SJSA1 (cell line): ENCODE measurements at regions not wholly inside any gene's neighbourhood (a gene's known extent, or its start where the extent isn't known, plus 50 kb on each side); places are given as distances from the start of the nearest gene placed in this dataset.

Experiments
- DNase-seq, 2 experiments: peaks; one replicate each; pipeline ENCODE4 v3.0.0-alpha.2; 2015 to 2020; ENCODE audit warnings: low spot score in 2 of 2, low read depth in 1 of 2
- H3K27ac ChIP-seq: fragments of 250-450 bp; sonication (Bioruptor Pico); 2 replicates; pipeline ENCODE4 v1.5.1; 2020; ENCODE audit warnings: mild to moderate bottlenecking, moderate library complexity
- H3K27me3 ChIP-seq: fragments of 250-450 bp; sonication (Bioruptor Pico); replicated peaks from 2 replicates; pipeline ENCODE4 v1.5.1; 2020; ENCODE audit warnings: mild to moderate bottlenecking, moderate library complexity
- H3K36me3 ChIP-seq: fragments of 250-450 bp; sonication (Bioruptor Pico); 2 replicates; pipeline ENCODE4 v1.5.1; 2020; ENCODE audit warnings: mild to moderate bottlenecking
- H3K4me1 ChIP-seq: fragments of 250-450 bp; sonication (Bioruptor Pico); replicated peaks from 2 replicates; pipeline ENCODE4 v1.6.1; 2021; ENCODE audit warnings: mild to moderate bottlenecking
- H3K4me3 ChIP-seq: fragments of 250-450 bp; sonication (Bioruptor Pico); 2 replicates; pipeline ENCODE4 v1.5.1; 2020; ENCODE audit warnings: mild to moderate bottlenecking
- H3K9me3 ChIP-seq: fragments of 250-450 bp; sonication (Bioruptor Pico); replicated peaks from 2 replicates; pipeline ENCODE4 v1.5.1; 2020; ENCODE audit warnings: mild to moderate bottlenecking

DNA sequence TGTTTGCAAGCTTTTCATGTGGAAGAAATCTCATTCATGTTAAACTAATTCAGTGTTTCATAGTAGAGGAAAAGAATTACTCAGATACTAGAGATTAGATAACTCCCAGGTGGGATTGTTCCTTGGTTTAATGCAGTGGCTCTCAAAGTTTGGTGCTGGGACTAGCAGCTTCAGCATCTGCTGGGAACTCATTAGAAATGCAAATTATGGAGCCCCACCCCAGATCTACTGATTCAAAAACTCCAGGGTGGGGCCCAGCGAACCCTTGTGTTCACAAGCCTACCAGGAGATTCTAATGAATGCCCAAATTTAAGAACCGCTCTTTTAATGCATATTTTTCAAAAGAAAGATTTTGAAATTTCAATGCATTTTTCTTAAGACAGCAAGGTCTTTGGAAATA lies 253.4 kb upstream of the CNTNAP4 start:
- no peak overlapping the region for H3K4me3 ChIP-seq
- no peaks in the 10 kb centered on the region; the same call in 1 of the 2 replicates for H3K9me3 ChIP-seq
- H3K4me1 ChIP-seq: no peaks in the 10 kb centered on the region
- no peaks in the 10 kb centered on the region for H3K27me3 ChIP-seq
- no peak for DNase-seq
- H3K36me3 ChIP-seq: no peaks in the 10 kb centered on the region
- no peak overlapping the region for H3K27ac ChIP-seq

DNA sequence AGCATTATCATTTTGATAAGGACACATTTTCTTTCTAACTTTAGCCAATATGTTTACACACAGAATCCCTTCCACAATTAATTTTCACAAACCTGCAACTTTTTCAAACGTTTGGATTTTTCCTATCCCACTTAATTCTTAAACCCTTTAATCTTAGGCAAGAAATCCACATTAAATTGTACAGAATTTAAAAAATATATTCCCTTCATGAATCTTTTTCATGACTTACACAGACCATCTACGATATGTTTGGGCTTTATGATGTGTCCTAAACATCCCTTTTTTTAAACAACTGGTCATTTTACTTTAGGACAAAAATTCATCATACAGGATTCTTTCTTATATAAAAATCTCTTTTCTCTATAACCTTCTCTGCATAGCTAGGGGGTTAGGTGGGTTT lies 241.5 kb upstream of the CNTNAP4 start:
- H3K27ac ChIP-seq: no peak overlapping the region
- H3K36me3 ChIP-seq: no peaks in the 10 kb centered on the region
- H3K9me3 ChIP-seq: no peaks in the 10 kb centered on the region
- H3K4me3 ChIP-seq: no peak overlapping the region
- H3K27me3 ChIP-seq: no peaks in the 10 kb centered on the region
- H3K4me1 ChIP-seq: no peaks in the 10 kb centered on the region
- DNase-seq: no peak

DNA sequence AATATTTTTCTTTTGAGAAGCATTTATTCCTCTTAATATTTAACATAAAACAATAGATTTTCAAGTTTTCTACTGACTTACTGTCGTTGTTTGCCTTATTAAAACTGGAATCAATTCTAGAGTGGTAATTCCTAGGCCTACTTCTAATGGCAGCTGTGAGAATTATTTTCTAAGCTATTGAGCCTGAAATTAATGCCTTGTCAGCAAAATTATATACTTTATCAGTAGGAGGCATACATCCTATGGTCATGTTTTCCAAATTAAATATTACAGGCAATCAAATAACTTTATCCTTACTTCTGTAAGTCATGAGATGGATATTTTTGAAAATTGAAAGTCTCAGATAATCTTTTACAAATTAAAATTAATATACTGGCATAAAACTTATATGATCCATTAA lies 239.1 kb upstream of the CNTNAP4 start:
- no peaks in the 10 kb centered on the region for H3K27me3 ChIP-seq
- H3K36me3 ChIP-seq: no peaks in the 10 kb centered on the region
- no peak overlapping the region for H3K27ac ChIP-seq
- DNase-seq: no peak
- no peaks in the 10 kb centered on the region for H3K4me1 ChIP-seq
- no peak overlapping the region for H3K4me3 ChIP-seq
- H3K9me3 ChIP-seq: no peaks in the 10 kb centered on the region

DNA sequence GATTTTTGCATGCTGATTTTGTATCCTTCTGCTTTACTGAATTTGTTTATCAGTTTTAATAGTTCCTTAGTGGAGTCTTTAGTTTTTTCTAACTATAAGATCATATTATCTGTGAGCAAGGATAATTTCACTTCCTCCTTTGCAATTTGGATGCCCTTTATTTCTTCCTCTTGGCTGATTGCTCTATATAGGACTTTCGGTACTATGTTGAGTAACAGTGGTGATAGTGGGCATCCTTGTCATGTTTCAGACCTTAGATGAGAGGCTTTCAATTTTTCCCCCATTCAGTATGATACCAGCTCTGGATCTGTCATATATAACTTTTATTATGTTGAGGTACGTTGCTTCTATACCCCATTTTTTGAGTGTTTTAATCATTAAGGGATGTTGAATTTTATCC lies 224.5 kb upstream of the CNTNAP4 start:
- H3K4me1 ChIP-seq: no peaks in the 10 kb centered on the region
- DNase-seq: no peak
- H3K36me3 ChIP-seq: no peaks in the 10 kb centered on the region
- H3K9me3 ChIP-seq: no peaks in the 10 kb centered on the region
- no peaks in the 10 kb centered on the region for H3K27me3 ChIP-seq
- no peak overlapping the region for H3K27ac ChIP-seq
- no peak overlapping the region for H3K4me3 ChIP-seq

DNA sequence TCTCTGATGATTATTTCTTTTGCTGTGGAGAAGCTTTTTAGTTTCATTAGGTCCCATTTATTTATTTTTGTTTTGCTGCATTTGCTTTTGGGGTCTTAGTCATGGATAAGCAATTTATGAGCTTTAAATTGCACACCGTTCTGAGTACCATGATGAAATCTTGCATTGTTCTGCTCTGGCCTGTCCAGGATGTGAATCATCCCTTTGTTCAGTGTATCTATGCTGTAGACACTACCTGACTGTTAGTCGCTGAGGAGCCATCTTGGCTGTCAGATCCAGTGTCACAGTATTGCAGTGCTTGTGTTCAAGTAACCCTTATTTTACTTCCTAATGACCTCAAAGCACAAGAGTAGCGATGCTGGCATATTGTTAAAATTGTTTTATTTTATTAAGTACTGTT lies 218.0 kb upstream of the CNTNAP4 start:
- no peak for DNase-seq
- H3K36me3 ChIP-seq: no peaks in the 10 kb centered on the region
- no peak overlapping the region for H3K4me3 ChIP-seq
- H3K4me1 ChIP-seq: no peaks in the 10 kb centered on the region
- H3K27ac ChIP-seq: no peak overlapping the region
- no peaks in the 10 kb centered on the region for H3K9me3 ChIP-seq
- no peaks in the 10 kb centered on the region for H3K27me3 ChIP-seq

DNA sequence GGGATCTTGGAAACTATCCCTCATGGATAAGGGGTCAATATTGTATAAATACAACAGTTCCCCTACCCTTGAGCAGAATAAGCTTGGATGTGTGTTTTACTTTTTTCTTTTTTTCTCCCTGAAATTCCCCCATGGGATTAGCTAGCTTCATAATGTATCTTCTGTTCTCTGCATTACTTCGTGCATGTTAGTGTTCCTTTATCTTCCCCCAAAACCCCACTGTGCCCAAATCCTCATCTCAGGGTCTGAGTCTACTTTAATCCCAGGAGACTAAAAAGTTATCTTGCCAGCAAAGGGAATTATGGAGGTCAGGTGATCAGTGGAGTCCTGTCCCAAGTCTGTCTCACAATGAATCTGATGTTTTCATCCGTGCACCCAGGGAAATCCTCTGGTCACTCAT lies 217.5 kb upstream of the CNTNAP4 start:
- no peak for DNase-seq
- H3K36me3 ChIP-seq: no peaks in the 10 kb centered on the region
- no peak overlapping the region for H3K4me3 ChIP-seq
- H3K27ac ChIP-seq: no peak overlapping the region
- H3K9me3 ChIP-seq: no peaks in the 10 kb centered on the region
- H3K27me3 ChIP-seq: no peaks in the 10 kb centered on the region
- H3K4me1 ChIP-seq: no peaks in the 10 kb centered on the region

DNA sequence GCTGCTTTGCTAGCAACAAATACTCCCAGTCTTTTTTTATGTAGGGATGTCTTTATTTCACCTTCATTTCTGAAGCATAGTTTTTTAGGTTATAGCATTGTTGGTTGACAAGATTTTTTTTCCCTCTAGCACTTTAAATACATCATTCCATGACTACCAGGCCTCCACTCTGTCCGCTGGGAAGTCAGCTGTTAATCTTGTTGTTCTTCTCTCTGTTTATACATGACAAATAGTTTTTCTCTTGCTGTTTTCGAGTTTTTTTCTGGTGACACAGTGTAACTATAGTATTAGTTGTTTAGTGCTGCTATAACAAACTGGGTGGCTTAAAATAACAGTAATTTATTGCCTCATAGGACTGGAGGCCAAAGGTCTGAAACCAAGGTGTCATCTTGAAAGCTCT lies 205.5 kb upstream of the CNTNAP4 start:
- no peak overlapping the region for H3K27ac ChIP-seq
- H3K4me3 ChIP-seq: no peak overlapping the region
- H3K36me3 ChIP-seq: no peaks in the 10 kb centered on the region
- DNase-seq: no peak
- no peaks in the 10 kb centered on the region for H3K4me1 ChIP-seq
- 0 out of 2 replicates have a peak, but pooled peaks cover 3% of the 10 kb centered on the region for H3K9me3 ChIP-seq
- H3K27me3 ChIP-seq: no peaks in the 10 kb centered on the region

DNA sequence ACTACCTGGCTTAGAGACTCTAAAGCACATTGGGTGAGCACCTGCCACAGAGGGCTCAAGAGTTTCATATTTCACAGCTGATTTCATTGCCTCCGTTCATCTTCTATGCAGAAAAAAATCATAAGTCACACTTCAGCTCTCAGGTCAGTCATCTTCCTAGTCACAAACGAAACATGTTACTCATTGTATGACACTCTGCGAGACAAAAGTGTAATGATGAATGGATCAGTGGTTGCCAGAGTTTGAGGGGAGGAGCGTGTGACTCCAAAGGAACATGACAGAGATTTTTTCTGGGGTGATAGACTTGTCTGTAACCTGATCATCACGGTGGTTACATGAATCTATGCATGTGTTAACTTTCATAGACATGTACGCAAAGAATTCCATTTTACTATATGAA lies 195.2 kb upstream of the CNTNAP4 start:
- no peak for DNase-seq
- Histone ChIP-seq H3K36me3 (no peaks in the 10 kb centered on the region), H3K27ac (no peak overlapping the region), H3K4me1 (no peaks in the 10 kb centered on the region), H3K4me3 (no peak overlapping the region), H3K9me3 (no peaks in the 10 kb centered on the region), H3K27me3 (no peaks in the 10 kb centered on the region)

DNA sequence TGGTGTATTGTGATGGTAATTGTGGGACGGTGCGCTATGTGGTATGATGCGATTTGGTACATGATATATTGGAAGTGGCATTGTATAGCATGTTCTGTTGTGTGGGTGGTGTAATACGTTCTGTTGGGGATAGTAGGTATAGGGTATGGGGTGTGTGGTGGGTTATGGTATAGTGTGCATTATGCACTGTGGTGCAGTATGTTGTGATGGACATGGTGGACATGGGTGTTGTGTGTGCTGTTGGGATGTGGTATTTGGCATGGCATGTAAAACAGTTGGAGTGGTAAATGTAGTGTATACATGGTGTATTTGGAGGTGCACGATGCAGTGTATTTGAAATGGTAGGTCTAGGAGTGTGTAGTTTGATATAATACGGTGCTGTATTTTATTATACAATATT lies 170.6 kb upstream of the CNTNAP4 start:
- Histone ChIP-seq H3K4me3 (no peak overlapping the region), H3K36me3 (no peaks in the 10 kb centered on the region), H3K4me1 (no peaks in the 10 kb centered on the region), H3K27ac (no peak overlapping the region), H3K27me3 (no peaks in the 10 kb centered on the region), H3K9me3 (no peaks in the 10 kb centered on the region; the same call in 1 of the 2 replicates)
- DNase-seq: no peak

DNA sequence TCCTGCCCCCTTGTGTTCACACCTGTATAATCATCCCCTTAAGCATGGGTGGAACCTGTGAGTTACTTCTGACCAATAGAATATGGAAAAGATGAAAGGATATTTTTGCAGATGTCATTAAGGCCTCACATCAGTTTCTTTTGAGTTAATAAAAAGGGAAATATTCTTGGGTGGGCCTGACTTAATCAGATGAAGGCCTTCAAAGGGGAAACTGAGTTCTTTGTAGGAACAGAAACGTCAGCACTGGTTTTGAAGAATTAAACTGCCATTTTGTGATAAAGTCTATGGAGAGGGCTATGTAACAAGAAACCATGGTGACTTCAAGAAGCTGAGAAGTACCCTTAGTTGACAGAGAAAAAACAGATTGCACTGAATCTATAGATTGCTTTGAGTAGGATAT lies 168.7 kb upstream of the CNTNAP4 start:
- no peak for DNase-seq
- H3K4me3 ChIP-seq: no peak overlapping the region
- no peaks in the 10 kb centered on the region for H3K4me1 ChIP-seq
- H3K27ac ChIP-seq: no peak overlapping the region
- no peaks in the 10 kb centered on the region for H3K36me3 ChIP-seq
- H3K9me3 ChIP-seq: no peaks in the 10 kb centered on the region; the same call in 1 of the 2 replicates
- no peaks in the 10 kb centered on the region for H3K27me3 ChIP-seq

DNA sequence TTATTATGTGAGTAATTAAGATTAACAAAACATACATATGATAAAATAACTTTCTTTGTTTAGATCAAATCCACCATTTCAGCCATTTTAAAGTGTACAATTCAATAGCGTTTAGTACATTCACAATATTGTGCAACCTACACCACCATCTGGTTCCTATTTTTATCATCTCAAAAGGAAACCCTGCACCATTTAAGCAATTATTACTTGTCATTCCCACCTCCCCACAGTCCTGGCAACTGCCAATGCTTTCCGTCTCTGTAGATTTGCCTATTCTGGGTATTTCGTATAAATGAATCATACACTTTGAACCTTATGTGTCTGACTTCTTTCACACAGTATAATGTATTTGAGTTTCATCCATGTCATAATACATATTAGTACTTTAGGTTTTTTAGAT lies 162.5 kb upstream of the CNTNAP4 start:
- H3K4me1 ChIP-seq: no peaks in the 10 kb centered on the region
- no peak overlapping the region for H3K4me3 ChIP-seq
- no peaks in the 10 kb centered on the region for H3K9me3 ChIP-seq
- H3K27ac ChIP-seq: no peak overlapping the region
- DNase-seq: no peak
- no peaks in the 10 kb centered on the region for H3K27me3 ChIP-seq
- H3K36me3 ChIP-seq: no peaks in the 10 kb centered on the region

DNA sequence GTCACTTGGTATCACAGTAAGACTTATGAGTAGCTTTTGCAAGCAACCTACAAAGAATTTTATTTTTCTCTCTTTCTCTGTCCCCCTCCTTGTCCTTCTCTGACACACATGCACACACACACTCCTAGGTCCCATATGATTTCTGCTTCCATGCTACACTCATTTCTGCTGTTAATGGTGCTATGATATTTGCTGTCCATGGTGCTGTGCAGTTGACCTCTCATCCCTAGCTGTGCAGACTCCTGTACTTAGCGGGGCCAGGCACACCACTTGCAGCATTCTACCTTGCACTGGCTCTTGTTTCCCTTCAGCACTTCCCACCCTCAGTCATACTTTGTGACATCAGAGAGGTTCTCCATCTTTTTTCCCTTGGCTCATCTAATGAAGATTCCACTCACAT lies 158.9 kb upstream of the CNTNAP4 start:
- no peaks in the 10 kb centered on the region for H3K27me3 ChIP-seq
- no peaks in the 10 kb centered on the region for H3K9me3 ChIP-seq

DNA sequence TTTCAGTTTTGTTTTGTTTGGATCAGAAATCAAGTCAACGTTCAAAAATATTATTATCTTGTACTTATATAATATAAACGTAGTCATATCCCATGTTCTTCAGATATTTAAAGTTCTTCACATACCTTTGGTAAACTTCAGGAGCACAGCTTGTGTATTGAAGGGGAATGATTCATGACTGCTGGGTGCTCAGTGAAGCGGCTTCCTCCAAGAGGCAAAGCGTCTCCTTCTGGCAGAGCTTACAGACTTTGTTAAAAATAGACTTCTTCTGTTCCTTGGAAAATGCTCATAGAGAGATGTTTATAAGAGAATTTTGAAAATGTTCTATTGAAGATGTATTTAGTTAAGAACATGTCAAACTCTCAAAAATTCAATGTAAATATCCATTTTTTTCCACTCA lies 155.6 kb upstream of the CNTNAP4 start:
- Histone ChIP-seq H3K27me3 (no peaks in the 10 kb centered on the region), H3K27ac (no peak overlapping the region), H3K9me3 (no peaks in the 10 kb centered on the region), H3K4me1 (no peaks in the 10 kb centered on the region), H3K4me3 (no peak overlapping the region), H3K36me3 (no peaks in the 10 kb centered on the region)
- DNase-seq: no peak

More for the DNA sequence above, 158.9 kb upstream of the CNTNAP4 start:
- no peak overlapping the region for H3K4me3 ChIP-seq
- H3K36me3 ChIP-seq: no peaks in the 10 kb centered on the region
- no peak overlapping the region for H3K27ac ChIP-seq
- no peaks in the 10 kb centered on the region for H3K4me1 ChIP-seq
- no peak for DNase-seq

DNA sequence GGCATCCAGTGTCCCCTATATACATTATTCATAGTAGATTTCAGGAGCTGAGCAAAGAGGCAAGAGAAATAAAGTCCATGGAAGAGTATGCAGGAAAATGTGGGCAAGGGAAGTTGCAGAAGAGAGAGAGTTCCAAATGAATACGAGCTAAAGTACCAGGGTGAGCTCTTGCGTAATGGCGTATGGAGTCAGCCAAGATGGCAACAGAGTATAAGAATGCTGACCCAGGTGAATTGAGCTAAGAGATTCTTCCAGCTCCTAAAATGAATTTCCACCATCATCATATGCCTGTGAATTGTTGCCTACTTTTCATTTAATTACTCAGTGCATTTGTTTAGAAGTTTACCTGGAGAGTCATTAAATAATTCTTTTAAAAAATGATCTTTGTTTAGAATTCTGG lies 153.2 kb upstream of the CNTNAP4 start:
- Histone ChIP-seq H3K4me3 (no peak overlapping the region), H3K9me3 (no peaks in the 10 kb centered on the region), H3K4me1 (no peaks in the 10 kb centered on the region), H3K36me3 (no peaks in the 10 kb centered on the region), H3K27ac (no peak overlapping the region), H3K27me3 (no peaks in the 10 kb centered on the region)
- no peak for DNase-seq

DNA sequence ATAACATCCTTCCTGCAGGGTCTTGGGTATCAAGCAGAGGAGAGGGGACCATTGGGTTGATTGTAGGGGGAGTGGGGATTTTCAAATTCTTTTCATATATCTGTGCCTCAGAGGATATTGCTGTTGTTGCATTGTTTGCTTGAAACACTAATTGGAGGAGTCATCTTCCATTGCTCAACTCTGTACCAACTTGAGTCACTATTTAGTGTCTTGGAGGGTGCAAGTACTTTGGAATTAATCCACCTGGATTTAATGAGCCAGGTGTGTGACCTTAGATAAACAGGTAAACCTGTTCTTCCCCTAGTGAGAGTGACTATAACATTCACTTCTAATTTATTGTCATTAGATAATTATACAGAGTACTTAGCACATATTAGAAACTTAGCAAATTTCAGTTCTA lies 151.3 kb upstream of the CNTNAP4 start:
- H3K36me3 ChIP-seq: no peaks in the 10 kb centered on the region
- H3K27ac ChIP-seq: no peak overlapping the region
- no peak for DNase-seq
- no peak overlapping the region for H3K4me3 ChIP-seq
- H3K9me3 ChIP-seq: no peaks in the 10 kb centered on the region
- H3K27me3 ChIP-seq: no peaks in the 10 kb centered on the region
- H3K4me1 ChIP-seq: no peaks in the 10 kb centered on the region
